GM18858 (cell line): ENCODE measurements at regions not wholly inside any gene's neighbourhood (a gene's known extent, or its start where the extent isn't known, plus 50 kb on each side); places are given as distances from the start of the nearest gene placed in this dataset.

ENCODE experiments used
- ATAC-seq: cut with Tn5 transposase; IDR thresholded peaks from one replicate; pipeline ENCODE4 v1.9.1; 2021; ENCODE audit not compliant: unreplicated experiment

DNA sequence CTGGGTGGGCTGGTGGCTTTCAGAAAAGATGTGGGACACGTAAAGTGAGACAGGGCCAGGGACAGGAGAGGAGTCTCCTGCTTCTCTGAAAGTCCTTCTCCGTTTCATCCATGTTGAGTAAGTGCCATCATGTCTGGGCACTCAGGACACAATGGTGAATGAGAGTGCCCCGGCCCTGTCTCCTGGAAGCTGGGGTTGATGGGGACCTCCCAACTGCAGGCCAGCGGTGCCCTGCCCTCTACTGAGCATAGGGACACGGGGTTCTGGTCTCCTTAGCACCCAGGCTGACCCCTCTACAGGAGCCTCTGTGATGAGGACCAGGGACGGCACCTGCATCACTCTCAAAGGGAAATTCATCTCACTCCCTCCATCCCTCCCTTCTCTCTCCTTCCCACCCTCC is 772.3 kb downstream of the BRD1 start:
- ATAC-seq: no peak

GRCh38 chr22:49053578-49053977 is 774.1 kb downstream of the BRD1 start:
- no peak for ATAC-seq

GRCh38 chr22:49052560-49052959 is 775.1 kb downstream of the BRD1 start:
- ATAC-seq: no peak

- ATAC-seq: no peak
These were observed 775.6 kb downstream of the BRD1 start for GRCh38 chr22:49052023-49052538.

GRCh38 chr22:49051491-49052022 is 776.1 kb downstream of the BRD1 start:
- no peak for ATAC-seq

DNA sequence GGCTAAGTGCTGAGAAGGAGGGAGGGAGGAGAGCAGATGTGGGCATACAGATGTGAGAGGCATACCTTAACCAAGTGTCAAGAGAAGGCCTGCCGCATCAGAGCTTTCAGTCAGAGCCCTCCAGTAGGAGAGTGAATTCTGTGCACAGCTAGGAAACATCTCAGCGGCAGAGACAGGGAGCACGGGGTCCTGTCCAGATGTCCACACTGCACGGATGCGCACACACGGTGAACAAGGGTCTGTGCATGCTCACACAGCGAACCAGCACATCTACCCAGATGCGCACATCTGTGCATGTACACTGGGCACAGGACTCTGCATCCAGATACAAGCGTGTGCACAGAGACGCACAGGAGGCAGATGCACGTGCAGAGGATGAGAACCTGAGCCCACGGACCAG is 778.0 kb downstream of the BRD1 start:
- no peak for ATAC-seq

- ATAC-seq: no peak
These were observed 779.1 kb downstream of the BRD1 start for GRCh38 chr22:49048591-49048990.

- no peak for ATAC-seq
These were observed 780.2 kb downstream of the BRD1 start for GRCh38 chr22:49047447-49047846.

GRCh38 chr22:49046546-49047361 is 780.9 kb downstream of the BRD1 start:
- ATAC-seq: no peak

DNA sequence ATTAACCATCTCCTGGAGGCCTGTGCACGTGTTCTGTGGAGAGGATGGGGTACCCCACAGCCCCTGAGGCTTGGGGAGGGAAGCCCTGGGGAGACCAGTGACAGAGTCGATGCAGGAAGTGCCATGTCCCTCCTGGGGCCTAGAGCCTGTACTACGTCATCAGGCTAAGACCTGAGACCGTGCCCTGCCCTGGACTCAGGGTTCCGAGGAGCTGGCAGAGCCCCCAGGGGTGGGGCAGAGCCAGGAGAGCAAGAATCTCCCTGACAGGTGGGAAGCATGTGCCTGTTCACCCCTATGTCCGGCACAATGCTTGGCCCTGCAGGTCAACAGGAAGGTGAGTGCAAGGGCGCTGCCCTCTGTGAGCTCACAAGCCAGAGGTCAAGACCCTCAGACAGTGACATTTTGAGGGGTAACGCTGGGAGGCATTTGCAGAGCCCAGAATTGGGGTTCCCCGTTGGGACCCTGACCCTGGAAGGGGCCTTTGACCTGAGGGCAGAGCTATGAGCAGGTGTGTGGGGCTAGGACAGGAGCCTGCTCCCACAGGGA is 781.6 kb downstream of the BRD1 start:
- ATAC-seq: no peak

- no peak for ATAC-seq
These were observed 782.4 kb downstream of the BRD1 start for GRCh38 chr22:49045276-49045675.

- ATAC-seq: no peak
These were observed 782.9 kb downstream of the BRD1 start for GRCh38 chr22:49044776-49045175.

GRCh38 chr22:49044091-49044490 is 783.6 kb downstream of the BRD1 start:
- no peak for ATAC-seq

DNA sequence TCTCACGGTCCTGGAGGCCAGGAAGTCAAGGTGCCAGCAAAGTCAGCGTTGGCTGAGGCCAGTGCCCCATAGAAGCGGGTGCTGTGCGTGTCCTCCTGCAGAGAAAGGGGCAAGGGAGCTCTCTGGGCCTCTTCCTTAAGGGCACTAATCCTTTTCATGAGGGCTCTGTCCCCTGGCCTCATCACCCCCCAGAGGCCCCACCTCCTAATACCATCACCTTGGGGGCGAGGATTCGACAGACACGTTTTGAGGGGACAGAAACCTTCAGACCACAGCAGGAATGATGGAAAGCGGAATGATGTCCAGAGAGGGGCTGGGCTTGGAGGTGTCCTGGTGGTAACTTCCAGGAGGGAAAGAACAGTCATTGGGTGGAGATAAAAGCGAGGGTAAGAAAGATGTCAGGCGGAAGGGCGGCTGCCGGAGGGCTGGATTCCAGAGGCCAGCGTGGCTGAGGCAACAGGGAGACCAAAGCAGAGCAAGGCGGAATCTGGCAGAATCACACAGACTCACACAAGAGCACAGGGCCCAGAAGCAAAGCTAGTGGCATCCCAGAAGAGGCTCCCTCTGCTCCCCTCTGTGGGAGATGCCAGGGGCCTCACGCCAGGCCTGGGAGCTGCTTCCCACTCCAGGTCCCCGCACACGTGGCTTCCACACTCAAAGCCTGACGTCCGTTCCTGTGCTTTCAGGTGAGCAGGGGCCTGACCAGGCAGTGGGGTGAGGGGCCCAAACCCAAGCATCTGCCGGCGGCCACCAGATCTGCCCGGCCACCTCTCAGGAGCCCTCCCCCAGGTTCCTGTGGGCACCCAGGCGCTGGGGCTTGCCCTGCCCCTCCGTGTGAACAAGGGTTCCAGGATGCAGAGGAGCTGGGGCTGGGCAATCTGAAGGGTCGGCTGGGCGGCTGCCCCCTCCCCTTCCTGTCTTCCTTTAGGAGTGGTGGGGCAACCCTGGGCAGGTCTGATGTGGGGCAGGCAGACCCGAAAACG is 784.5 kb downstream of the BRD1 start:
- ATAC-seq: no peak

- no peak for ATAC-seq
These were observed 785.6 kb downstream of the BRD1 start for GRCh38 chr22:49042066-49042465.

GRCh38 chr22:49040754-49041467 is 786.8 kb downstream of the BRD1 start:
- no peak for ATAC-seq

DNA sequence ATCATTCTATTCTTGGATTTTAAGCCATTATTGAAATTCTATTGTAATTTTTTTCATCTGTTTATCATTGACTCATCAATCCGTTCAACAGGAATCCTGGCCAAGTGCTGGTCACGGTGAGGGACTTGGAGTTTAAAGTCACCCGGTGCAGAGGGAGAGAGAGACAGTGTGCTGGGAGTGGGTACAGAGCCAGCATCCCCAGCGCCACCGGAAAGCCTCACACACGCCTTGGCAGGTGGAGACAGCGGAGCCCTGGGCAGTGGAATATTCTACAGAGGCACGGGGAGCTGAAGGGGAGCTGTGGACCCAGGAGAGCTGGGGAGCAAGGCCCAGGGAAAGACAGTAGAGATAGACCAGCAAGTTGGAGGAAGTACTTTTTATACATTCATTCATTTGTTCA is 787.6 kb downstream of the BRD1 start:
- no peak for ATAC-seq

GRCh38 chr22:49039625-49040024 is 788.0 kb downstream of the BRD1 start:
- ATAC-seq: no peak

- no peak for ATAC-seq
These were observed 789.9 kb downstream of the BRD1 start for GRCh38 chr22:49037701-49038245.

DNA sequence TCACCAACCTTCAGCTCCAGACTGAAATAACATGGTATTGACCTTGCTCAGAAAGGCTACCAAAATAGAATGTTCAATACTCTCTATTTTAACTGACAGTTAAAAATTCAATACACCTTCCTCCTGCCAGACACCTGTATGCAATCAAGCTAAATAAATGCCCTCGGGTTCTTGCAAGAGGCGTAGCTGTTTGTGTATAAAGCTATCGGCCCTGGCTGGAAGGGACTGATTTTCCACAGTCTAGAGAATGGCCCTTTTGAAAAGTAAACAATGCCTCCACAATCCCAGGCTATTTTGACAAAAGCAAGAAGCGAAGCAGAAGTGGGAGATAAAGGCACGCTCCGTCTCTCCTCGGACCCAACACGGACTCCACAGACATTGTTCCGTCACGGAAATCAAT is 791.2 kb downstream of the BRD1 start:
- ATAC-seq: no peak
